ENCODE measurements at regions not wholly inside any gene's neighbourhood (a gene's known extent, or its start where the extent isn't known, plus 50 kb on each side); places are given as distances from the start of the nearest gene placed in this dataset.
"Not testable (repeated sequence)": the region's sequence is repeated elsewhere in the genome, so short reads cannot be mapped to it uniquely, and the experiment has no call there.

DNA sequence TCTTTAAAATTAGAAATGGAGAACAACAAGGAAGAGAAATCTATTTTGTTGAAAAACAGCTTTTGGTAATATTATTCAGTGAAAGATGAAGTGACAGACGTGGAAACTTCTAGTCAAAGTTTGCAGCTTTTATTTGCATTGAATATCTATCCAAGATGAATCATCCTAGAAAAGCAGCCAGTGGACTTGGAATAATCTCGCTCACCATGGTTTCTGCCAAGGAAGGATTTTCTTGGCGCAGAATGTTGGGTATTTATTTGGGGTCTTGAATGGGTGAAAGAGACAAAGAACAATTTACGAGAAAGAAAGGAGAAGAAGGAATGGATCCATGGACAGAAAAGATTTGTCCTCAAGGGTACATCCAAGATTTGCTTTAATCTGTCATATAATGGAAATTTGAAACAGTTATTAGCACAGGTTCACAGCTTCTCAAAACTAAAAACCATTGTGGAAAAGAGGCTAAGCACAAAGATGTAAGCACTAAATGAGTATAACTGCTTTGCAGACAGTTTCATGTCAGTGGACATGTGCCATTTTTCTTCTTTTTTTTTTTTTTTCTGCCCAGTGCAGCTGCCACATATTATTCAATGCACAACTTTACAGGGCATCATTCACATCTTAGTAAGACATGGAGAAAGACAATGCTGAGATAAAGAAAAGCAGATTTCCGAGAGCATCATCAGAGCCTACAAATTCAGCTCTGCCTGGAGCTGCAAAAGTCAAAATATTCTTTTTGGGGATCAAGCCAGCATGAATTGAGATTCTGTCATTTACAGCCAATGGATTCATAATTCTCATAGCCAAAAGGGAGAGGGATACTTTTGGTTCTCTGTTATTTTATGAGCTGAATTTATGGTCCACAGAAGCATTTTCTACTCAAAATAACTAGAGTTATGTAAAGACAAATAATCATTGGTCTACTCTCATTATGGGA, 333.7 kb downstream of the DAD1 start:
- intact Hi-C loops (cut with DNase I) = no loop called here
- H3K27me3 ChIP-seq = no peaks in the 10 kb centered on the region
- no peaks in the 10 kb centered on the region for H3K4me1 ChIP-seq
- H3K27ac ChIP-seq = no peak overlapping the region
- H3K36me3 ChIP-seq = no peaks in the 10 kb centered on the region
- TF ChIP-seq, protein P1, sequence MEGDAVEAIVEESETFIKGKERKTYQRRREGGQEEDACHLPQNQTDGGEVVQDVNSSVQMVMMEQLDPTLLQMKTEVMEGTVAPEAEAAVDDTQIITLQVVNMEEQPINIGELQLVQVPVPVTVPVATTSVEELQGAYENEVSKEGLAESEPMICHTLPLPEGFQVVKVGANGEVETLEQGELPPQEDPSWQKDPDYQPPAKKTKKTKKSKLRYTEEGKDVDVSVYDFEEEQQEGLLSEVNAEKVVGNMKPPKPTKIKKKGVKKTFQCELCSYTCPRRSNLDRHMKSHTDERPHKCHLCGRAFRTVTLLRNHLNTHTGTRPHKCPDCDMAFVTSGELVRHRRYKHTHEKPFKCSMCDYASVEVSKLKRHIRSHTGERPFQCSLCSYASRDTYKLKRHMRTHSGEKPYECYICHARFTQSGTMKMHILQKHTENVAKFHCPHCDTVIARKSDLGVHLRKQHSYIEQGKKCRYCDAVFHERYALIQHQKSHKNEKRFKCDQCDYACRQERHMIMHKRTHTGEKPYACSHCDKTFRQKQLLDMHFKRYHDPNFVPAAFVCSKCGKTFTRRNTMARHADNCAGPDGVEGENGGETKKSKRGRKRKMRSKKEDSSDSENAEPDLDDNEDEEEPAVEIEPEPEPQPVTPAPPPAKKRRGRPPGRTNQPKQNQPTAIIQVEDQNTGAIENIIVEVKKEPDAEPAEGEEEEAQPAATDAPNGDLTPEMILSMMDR (IDR thresholded peaks at IDR 0.05) = no peak
- TF ChIP-seq POLR2A (IDR thresholded peaks at IDR 0.05) (no peak), POLR2AphosphoS5 (IDR thresholded peaks at IDR 0.05; ENCODE audit: insufficient read depth in 1 of 2, low read depth in 1 of 2) (no peak)
- no peak for DNase-seq (ENCODE audit: extremely low spot score in 2 of 2)
- H3K9me3 ChIP-seq = no peaks in the 10 kb centered on the region
- H3K4me3 ChIP-seq = no peak overlapping the region

DNA sequence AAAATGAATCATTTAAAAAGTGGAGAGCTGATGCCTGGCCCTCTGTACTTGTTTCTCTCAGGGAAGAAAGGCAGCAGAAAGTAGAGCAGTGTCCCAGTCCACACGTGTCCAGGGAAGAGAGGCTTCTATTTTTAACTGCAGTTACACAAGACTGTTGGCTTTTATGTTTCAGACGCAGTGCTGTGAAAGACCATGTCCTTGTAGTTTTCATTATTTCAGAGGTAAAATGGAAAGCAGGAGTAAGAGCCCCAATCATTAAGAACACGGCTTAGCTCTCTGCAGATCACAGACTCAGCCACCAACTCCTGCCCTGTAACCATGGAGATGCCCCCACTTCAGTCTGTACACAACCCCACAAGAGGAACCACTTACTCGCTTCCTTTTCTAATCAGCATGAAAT, 336.3 kb downstream of the DAD1 start:
- no peak overlapping the region for H3K27ac ChIP-seq
- H3K27me3 ChIP-seq = no peaks in the 10 kb centered on the region
- TF ChIP-seq POLR2AphosphoS5 (IDR thresholded peaks at IDR 0.05; ENCODE audit: insufficient read depth in 1 of 2, low read depth in 1 of 2) (no peak), POLR2A (IDR thresholded peaks at IDR 0.05) (no peak)
- TF ChIP-seq, protein P1 (IDR thresholded peaks at IDR 0.05) = no peak
- H3K4me3 ChIP-seq = no peak overlapping the region
- no peaks in the 10 kb centered on the region for H3K36me3 ChIP-seq
- intact Hi-C loops (cut with DNase I) = no loop called here
- no peaks in the 10 kb centered on the region for H3K9me3 ChIP-seq
- no peak for DNase-seq (ENCODE audit: extremely low spot score in 2 of 2)
- H3K4me1 ChIP-seq = no peaks in the 10 kb centered on the region

DNA sequence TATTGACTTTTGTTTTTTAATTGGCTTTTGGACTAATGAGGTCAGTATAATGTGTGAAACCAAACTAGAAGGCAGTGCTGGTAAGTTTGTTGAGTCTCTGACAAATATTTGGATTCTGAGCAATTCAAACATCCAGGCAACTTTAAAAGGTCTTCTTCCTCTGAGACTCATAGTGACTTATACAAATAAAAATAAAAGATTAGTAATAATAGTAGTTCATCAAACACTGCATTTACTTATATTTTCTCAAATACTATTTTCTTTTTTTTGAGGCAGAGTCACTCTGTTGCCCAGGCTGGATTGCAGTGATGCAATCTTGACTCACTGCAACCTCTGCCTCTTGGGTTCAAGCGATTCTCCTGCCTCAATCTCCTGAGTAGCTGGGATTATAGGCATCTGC, 337.9 kb downstream of the DAD1 start:
- no peak for DNase-seq (ENCODE audit: extremely low spot score in 2 of 2)
- intact Hi-C loops (cut with DNase I) = no loop called here
- H3K36me3 ChIP-seq = no peaks in the 10 kb centered on the region

DNA sequence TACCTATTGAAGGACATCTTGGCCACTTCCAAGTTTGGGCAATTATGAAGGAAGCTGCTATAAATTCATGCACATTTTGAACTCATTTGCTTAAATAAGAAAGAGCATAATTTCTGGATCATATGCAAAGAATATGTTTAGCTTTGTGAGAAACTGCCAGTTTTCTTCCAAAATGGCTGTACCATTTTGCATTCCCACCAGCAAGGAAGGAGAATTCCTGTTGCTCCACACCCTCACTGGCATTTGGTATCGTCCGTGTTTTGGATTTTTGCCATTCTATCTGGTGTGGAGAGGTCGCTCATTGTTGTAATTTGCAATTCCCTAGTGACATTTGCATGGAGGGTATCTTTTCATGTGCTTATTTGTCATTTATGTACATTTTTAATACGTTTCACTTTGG, 339.3 kb downstream of the DAD1 start:
- H3K4me3 ChIP-seq = no peak overlapping the region
- no peaks in the 10 kb centered on the region for H3K9me3 ChIP-seq
- DNase-seq (ENCODE audit: extremely low spot score in 2 of 2) = no peak
- intact Hi-C loops (cut with DNase I) = no loop called here
- no peak for TF ChIP-seq POLR2AphosphoS5 (IDR thresholded peaks at IDR 0.05; ENCODE audit: insufficient read depth in 1 of 2, low read depth in 1 of 2)
- no peak overlapping the region for H3K27ac ChIP-seq
- H3K36me3 ChIP-seq = no peaks in the 10 kb centered on the region
- H3K4me1 ChIP-seq = no peaks in the 10 kb centered on the region
- H3K27me3 ChIP-seq = no peaks in the 10 kb centered on the region

More for the DNA sequence above, 337.9 kb downstream of the DAD1 start:
- Histone ChIP-seq H3K4me3 (no peak overlapping the region), H3K27me3 (no peaks in the 10 kb centered on the region), H3K9me3 (no peaks in the 10 kb centered on the region), H3K4me1 (no peaks in the 10 kb centered on the region), H3K27ac (no peak overlapping the region)
- TF ChIP-seq POLR2A (IDR thresholded peaks at IDR 0.05) (no peak), POLR2AphosphoS5 (IDR thresholded peaks at IDR 0.05; ENCODE audit: insufficient read depth in 1 of 2, low read depth in 1 of 2) (no peak)
- TF ChIP-seq, protein P1 (IDR thresholded peaks at IDR 0.05) = no peak

DNA sequence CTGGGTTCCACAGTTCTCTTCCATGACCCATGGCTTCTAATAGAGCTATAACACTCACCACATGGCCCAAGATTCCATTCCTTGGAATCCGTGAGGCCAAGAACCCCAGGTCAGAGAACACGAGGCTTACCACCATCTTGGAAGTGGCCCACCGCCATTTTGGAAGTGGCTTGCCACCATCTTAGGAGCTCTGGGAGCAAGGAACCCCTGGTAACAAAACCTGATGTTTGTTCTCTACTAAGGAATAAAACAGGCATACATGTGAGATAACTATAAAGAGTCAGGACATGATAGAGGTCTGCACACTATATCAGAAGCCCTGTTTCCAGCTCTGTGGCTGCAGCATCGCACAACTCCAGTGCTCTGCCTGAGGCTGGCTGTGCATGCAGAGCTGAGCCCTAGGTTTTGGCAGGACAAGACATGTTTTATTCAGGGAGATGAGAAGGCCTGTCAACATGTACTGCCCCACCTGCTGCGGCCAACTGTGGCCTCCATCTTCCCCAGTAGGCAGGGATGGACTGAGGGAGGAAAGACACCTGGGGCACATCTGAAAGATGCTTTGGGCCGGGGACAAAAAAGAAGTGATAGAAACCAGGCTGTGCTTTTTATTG, 344.9 kb downstream of the DAD1 start:
- Histone ChIP-seq H3K27ac (no peak overlapping the region), H3K4me1 (no peaks in the 10 kb centered on the region), H3K27me3 (no peaks in the 10 kb centered on the region), H3K36me3 (no peaks in the 10 kb centered on the region), H3K4me3 (no peak overlapping the region), H3K9me3 (no peaks in the 10 kb centered on the region)
- intact Hi-C loops (cut with DNase I) = no loop called here
- TF ChIP-seq POLR2A (IDR thresholded peaks at IDR 0.05) (no peak), POLR2AphosphoS5 (IDR thresholded peaks at IDR 0.05; ENCODE audit: insufficient read depth in 1 of 2, low read depth in 1 of 2) (no peak)
- TF ChIP-seq, protein P1 (IDR thresholded peaks at IDR 0.05) = no peak
- no peak for DNase-seq (ENCODE audit: extremely low spot score in 2 of 2)

DNA sequence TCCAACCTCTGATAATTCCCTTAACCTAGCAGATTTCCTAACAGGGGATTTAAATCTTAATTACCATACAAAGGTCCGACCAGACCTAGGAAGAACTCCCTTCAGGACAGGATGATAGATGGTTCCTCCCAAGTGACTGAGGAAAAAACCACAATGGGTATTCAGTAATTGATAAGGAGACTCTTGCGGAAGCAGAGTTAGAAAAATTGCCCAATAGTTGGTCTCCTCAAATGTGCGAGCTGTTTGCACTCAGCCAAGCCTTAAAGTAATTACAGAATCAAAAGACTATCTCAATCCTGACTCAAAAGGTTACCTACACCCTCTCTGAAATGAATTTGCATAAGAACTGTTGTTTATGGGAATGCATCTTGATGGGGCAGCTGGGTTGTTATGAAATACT, 350.7 kb downstream of the DAD1 start:
- H3K9me3 ChIP-seq; H3K27ac ChIP-seq; H3K4me3 ChIP-seq; H3K36me3 ChIP-seq; H3K27me3 ChIP-seq; intact Hi-C loops (cut with DNase I); H3K4me1 ChIP-seq; DNase-seq (ENCODE audit: extremely low spot score in 2 of 2): not testable (repeated sequence)

Data from vagina (tissue), 2 donors.